A673 (cell line): ENCODE measurements at regions not wholly inside any gene's neighbourhood (a gene's known extent, or its start where the extent isn't known, plus 50 kb on each side); places are given as distances from the start of the nearest gene placed in this dataset.

ENCODE experiments used
- EZH2 ChIP-seq: fragments of 200-600 bp; sonication (generic); IDR thresholded peaks from 2 replicates; pipeline ENCODE4 v1.6.1; 2017; ENCODE audit warnings: borderline replicate concordance, low read depth, mild to moderate bottlenecking, mixed read lengths, antibody characterized with exemption, low read length; ENCODE audit not compliant: poor library complexity, severe bottlenecking
- TF ChIP-seq, protein P1 (sequence below): fragments of 300-800, 200-600 bp; sonication (generic); conservative IDR thresholded peaks from 2 replicates; pipeline ENCODE4 v1.5.1; 2017; ENCODE audit warnings: low read depth, mild to moderate bottlenecking, antibody characterized with exemption, low read length, moderate library complexity, mixed read lengths

DNA sequence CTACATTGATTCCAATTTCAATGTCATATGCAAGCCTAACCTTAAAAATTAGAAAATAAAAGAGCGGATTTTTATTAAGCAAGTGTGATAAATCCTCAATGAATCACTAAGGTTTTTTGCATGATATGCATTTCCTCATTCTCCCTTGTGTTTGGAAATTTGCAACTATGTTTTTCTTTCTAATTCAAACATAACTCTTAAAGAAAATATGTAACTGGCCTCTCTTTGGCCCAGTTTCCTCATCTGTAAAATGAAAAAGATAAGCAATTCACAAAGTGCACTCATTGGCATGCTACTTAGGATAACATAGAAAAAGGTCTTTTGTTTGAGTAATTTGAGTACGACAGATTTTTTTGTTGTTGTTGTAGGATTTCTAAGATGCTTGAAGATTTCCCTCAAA is 295.5 kb downstream of the CDH11 start:
- TF ChIP-seq, protein P1, sequence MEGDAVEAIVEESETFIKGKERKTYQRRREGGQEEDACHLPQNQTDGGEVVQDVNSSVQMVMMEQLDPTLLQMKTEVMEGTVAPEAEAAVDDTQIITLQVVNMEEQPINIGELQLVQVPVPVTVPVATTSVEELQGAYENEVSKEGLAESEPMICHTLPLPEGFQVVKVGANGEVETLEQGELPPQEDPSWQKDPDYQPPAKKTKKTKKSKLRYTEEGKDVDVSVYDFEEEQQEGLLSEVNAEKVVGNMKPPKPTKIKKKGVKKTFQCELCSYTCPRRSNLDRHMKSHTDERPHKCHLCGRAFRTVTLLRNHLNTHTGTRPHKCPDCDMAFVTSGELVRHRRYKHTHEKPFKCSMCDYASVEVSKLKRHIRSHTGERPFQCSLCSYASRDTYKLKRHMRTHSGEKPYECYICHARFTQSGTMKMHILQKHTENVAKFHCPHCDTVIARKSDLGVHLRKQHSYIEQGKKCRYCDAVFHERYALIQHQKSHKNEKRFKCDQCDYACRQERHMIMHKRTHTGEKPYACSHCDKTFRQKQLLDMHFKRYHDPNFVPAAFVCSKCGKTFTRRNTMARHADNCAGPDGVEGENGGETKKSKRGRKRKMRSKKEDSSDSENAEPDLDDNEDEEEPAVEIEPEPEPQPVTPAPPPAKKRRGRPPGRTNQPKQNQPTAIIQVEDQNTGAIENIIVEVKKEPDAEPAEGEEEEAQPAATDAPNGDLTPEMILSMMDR = no peak
- no peak for TF ChIP-seq EZH2
